HG02610 (cell line): ENCODE measurements at regions not wholly inside any gene's neighbourhood (a gene's known extent, or its start where the extent isn't known, plus 50 kb on each side); places are given as distances from the start of the nearest gene placed in this dataset.

Experiments
- ATAC-seq: cut with Tn5 transposase; IDR thresholded peaks from one replicate; pipeline ENCODE4 v1.9.1; 2021; ENCODE audit warnings: mild to moderate bottlenecking, moderate library complexity; ENCODE audit not compliant: unreplicated experiment

GRCh38 chr4:14880805-14881204 lies 121.5 kb upstream of the CPEB2 start:
- no peak for ATAC-seq

- ATAC-seq, result no peak
Measured at GRCh38 chr4:14883166-14883565, 119.1 kb upstream of the CPEB2 start.

GRCh38 chr4:14883661-14884060 lies 118.6 kb upstream of the CPEB2 start:
- ATAC-seq, result no peak

GRCh38 chr4:14887842-14888433 lies 114.3 kb upstream of the CPEB2 start:
- ATAC-seq, result no peak

- no peak for ATAC-seq
Measured at GRCh38 chr4:14888790-14889572, 113.3 kb upstream of the CPEB2 start.

- ATAC-seq, result no peak
Measured at GRCh38 chr4:14892563-14892962, 109.7 kb upstream of the CPEB2 start.

- no peak for ATAC-seq
Measured at GRCh38 chr4:14893713-14894112, 108.6 kb upstream of the CPEB2 start.

DNA sequence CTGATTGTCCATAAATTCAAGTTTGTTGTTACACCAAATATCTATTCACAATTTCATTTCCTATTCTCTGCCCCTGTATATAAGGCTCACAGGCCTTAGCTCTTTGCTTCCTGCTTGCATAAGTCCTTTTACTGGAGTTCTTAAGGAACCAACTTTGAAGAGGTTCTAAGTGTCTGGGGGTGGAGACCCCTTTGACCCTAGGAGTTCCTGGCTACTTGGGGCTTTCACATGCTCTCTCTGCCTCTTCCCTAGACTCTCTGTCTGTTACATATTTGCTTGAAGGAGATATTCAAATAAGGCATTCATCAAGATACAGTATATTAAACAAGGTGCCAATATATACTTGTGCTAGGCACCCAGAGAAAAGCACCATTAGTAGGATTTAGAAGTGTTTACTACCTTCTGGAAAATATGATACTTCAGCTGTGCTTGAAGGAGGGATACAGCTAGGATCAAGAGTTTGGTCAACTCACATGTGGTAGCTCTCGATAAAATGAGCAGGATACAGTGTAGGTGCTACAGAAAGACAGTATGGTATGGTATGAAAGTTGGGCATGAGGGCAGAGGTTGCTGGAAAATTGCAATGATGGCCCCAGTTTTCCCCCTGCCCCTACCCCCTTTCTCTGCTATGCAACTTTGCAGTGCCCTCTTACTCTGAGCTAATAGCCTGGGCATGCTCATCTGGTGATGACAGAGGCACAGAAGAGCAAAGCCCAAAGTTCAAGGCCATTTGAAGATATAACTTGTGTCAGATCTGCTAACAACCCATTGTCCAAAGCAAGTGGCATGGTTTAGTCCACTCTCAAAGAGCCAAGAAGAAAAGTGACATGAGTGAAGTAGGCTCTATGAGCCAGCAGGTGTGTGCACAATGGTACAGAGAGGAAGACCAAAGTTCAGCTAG lies 107.6 kb upstream of the CPEB2 start:
- no peak for ATAC-seq

DNA sequence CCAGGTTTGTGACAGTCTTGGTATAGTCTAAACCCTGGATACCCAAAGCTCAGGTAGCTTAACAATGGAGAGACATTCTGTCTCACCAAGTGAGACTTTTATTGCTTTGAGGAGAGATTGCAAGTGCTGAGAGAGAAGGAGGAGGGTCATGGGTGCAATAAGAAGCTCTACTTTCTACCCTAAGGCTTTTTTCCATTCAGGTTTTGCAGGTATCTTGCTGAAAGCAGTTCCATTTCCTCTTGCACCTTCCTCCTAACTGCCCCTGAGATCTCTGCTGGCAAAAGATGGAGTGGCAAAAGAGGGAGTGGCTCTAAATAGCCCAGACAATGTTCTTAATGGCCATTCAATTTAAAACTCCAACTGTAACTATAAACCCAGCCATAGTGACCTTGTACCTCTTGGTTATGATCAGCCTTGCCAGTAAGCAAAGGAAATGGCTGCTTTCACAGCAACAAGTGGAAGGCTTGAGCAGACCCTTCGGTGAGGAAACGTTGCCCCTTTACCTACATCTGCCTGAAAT lies 105.6 kb upstream of the CPEB2 start:
- ATAC-seq, result no peak

GRCh38 chr4:14897217-14897616 lies 105.1 kb upstream of the CPEB2 start:
- ATAC-seq, result no peak

DNA sequence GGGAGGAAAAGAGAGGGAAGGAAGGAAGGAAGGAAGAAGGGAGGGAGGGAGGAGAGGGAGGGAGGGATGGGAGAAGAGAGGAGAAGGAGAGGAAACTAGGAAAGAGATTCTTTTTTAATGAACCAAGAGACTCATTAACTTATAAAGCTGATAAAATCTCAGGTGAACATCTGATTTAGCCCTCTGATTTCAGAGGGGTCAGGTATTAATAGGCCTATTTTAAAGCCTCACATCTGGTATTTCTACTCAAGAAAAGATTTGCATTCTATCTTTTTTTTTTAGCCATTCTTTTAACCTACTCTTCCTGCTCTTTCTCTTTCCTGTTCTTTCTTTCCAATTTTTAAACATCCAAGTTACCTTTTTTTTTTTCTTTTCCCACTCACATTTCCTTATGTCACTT lies 103.3 kb upstream of the CPEB2 start:
- ATAC-seq, result no peak

DNA sequence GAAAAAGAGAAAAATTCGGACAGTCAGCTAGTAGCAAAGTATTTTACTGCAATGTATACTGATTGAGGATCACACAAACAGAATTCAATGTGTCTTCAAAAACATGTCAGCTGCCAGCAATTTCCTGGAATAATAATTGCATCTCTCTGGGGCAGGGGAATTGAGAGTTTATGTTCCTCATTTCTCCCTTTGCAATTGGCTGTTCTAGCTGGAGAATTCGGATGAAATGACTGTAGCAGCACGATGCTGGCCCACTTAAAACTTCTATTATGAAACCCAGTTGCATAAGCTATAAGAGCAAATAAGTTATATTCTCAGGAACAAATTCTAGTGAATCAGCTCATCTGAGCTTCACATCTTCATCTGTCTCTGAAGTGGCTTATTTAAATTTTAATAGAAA lies 99.9 kb upstream of the CPEB2 start:
- no peak for ATAC-seq

DNA sequence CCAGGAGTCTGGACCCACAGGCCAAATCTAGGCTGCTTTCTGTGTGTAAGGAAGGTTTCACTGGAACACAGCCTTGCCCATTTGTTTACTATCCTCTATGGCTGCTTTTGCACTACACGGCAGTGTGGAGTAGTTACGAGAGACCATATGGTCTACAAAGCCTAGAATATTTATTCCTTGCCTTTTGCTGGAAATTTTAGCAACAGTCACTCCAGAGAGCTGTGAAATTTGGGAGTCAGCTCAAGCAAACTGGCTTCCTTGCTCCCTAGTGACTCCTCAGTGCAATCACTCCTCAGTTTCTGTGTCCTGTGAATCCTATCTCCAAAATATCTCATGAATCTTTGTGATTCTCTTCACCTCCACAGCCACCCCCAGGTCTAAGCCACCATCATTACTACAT lies 99.0 kb upstream of the CPEB2 start:
- no peak for ATAC-seq

DNA sequence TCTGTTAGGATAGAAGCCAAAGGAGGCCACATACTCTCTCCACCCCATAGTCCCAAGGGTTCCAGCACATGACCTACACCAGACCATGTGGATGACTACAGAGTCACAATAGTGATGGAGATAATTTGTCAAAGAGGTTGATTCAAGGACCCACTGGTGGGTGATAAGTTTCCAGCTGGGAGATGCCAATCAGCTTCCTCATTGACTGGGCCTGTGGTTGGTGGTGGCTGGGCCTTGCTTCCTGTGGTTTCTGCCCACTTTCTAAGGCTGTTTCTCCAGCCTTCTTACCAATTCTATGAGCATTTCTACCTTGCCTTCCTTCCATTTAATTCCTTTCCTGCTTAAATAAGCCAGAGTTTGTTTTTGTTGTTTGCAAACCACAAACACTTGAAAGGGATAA lies 95.5 kb upstream of the CPEB2 start:
- no peak for ATAC-seq

DNA sequence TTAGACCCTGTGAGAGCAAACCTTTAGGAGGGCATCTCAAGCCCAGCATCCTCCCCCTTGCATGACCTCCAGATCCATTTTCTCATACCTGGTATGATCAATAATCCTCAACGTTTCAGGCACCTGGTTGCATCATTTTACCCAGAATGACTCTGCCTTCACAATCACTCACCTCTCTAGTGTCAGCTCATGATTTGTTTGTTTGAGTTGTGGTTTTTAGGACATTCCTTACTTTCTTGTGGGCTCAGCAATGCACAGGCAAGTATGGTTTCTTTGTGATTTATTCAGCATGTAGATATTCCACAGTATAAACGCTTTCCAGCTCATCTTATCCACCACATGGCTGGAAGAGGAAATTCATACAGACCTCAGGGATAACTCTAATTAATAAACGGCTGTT lies 93.6 kb upstream of the CPEB2 start:
- ATAC-seq, result no peak

GRCh38 chr4:14910411-14910810 lies 91.9 kb upstream of the CPEB2 start:
- ATAC-seq, result no peak

- no peak for ATAC-seq
Measured at GRCh38 chr4:14912426-14912825, 89.9 kb upstream of the CPEB2 start.

GRCh38 chr4:14915018-14915417 lies 87.3 kb upstream of the CPEB2 start:
- no peak for ATAC-seq

- ATAC-seq, result no peak
Measured at GRCh38 chr4:14916554-14917297, 85.6 kb upstream of the CPEB2 start.

DNA sequence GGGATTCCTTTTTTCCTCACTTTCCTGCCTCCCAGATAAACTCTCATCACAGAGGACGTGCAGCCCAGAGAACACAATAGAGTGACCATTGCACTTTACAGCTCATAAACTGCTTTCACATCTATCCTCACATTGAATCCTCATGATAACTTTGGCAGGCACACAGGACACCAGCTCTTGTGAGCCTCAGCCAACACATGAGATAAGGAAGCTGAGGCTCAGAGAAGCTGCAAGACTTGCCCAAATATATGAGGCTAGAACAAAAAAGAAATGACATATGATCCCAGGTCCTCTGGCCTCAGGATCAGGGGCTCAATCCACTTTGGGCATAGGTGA lies 85.0 kb upstream of the CPEB2 start:
- no peak for ATAC-seq

- ATAC-seq, result no peak
Measured at GRCh38 chr4:14918336-14918735, 83.9 kb upstream of the CPEB2 start.
